GM21390 (cell line): ENCODE measurements at regions not wholly inside any gene's neighbourhood (a gene's known extent, or its start where the extent isn't known, plus 50 kb on each side); places are given as distances from the start of the nearest gene placed in this dataset.
"Not testable (repeated sequence)": the region's sequence is repeated elsewhere in the genome, so short reads cannot be mapped to it uniquely, and the experiment has no call there.

Experiments
- ATAC-seq: cut with Tn5 transposase; IDR thresholded peaks from one replicate; pipeline ENCODE4 v1.9.1; 2021; ENCODE audit not compliant: unreplicated experiment

DNA sequence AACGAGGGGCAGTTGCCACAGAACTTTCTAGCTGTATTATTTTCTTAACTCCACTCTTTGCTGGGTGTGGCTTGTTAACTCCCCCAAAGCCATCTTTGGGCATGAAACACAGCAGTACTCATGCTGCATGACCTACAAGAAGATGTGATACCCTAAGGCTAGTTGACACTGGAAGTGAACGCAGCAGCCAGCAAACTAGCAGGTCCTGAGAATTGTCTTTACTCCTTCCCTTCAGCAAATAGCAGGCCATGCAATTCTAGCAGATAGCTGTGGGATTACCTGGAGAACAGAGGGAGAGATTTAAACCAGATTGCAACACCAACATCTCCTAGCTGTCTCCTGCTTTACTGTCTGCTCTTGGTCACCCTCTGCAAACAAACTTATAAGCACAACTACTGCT is 688.0 kb upstream of the ZWINT start:
- ATAC-seq, result no peak

DNA sequence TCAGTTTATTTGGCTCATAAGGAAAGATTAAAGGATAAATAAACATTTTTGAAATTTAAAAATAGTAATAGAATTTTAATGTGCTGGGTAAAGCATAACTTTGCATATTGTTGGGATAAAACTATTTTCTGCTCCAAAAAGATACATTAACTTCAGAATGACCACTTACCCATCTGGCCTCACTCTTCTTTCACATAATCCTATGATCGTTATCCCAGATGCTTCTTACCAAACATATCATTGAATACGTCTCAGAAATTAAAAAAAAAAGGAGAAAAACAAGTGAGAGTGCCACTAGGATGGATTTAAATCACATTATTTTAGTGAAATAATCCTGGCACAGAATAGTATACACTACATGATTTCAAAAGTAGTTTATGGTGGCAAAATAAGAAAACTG is 677.5 kb upstream of the ZWINT start:
- no peak for ATAC-seq

DNA sequence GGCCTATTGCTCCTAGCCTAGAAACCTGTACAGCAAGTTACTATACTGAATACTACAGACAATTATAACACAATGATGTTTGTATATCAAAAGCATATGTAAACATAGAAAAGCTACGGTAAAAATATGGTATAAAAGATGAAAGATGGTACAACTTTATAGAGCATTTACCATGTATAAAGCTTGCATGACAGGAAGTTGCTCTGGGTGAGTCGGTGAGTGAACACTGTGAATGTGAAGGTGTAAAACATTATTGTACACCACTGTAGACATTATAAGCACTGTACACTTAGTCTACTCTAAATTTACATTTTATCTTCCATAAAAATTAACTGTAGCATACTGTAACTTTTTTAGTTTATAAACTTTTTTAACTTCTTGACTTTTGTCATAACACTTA is 674.3 kb upstream of the ZWINT start:
- ATAC-seq, result no peak

DNA sequence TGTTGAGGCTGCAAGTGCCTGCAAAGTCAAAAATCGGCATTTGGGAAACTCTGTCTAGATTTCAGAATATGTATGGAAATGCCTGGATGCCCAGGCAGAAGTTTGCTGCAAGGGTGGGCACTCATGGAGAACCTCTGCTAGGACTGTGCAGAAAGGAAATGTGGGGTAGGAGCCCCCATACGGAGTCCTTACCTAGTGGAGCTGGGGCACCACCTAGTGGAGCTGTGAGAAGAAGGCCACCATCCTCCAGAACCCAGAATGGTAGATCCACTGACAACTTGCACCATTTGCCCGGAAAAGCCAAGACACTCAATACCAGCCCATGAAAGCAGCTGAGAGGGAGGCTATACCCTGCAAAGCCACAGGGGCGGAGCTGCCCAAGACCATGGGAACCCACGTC is 671.2 kb upstream of the ZWINT start:
- not testable (repeated sequence) for ATAC-seq

DNA sequence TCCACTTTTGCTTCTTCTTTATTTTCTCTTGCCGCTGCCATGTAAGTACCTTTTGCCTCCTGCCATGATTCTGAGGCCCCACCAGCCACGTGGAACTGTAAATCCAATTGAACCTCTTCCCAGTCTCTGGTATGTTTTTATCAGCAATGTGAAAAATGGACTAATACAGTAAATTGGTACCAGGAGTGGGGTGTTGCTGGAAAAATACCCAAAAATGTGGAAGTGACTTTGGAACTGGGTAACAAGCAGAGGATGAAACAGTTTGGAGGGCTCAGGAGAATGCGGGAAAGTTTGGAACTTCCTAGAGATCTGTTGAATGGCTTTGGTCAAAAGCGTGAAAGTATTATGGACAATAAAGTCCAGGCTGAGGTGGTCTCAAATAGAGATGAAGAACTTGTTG is 670.3 kb upstream of the ZWINT start:
- no peak for ATAC-seq

DNA sequence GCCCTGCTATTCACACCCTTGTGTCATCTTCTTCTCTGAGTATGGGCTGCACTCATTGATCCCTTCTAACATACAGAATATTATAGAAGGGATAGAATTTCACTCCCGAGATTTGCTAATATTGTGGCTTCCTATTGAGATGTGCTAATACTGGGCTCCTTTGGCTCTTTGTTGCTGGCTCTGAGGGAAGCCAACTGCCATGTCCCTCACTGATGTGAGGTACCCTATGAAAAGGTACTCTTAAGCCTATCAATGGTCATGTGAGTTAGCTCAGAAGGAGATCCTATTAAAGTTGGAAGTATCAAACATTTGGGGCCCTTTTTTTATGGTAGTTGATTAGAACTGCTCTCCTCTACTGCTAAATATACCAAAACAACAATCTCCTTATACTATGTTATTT is 665.2 kb upstream of the ZWINT start:
- ATAC-seq, result no peak

DNA sequence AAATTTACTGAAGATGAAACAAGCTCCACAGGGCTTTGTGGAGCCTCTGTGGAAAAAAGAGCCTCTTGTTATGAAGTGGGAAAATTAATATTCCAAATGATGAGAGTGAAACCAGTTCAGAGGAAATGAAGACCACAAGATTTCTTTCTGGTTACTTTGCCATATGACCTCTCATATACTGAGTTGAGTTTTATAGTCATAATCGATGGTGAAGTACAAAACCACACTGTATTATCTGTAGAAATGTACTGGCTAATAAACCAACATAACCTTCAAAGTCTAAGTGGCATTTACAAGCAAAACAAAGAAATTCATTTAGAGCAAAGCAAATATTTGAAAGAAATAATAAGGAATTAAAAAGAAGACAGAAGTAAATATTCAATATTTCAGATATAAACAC is 662.6 kb upstream of the ZWINT start:
- ATAC-seq, result no peak

DNA sequence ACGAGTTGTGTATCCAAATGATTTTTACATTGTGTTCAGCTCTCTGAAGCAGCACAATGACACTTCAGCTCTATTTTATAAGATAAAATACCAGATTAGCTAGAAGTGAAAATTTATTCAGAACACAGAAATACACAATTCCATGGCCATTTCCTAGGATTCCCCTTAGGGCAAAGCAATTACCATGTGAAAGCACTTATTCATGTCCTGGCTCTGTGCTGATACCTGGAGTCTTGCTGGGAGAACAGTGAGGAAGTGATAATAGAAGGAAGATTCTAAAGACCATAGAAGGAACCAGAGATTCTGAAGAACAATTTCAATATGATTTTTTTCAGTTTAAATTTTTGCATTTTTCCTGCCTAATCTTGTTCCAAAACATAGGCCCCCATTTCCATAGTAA is 657.4 kb upstream of the ZWINT start:
- ATAC-seq, result no peak

DNA sequence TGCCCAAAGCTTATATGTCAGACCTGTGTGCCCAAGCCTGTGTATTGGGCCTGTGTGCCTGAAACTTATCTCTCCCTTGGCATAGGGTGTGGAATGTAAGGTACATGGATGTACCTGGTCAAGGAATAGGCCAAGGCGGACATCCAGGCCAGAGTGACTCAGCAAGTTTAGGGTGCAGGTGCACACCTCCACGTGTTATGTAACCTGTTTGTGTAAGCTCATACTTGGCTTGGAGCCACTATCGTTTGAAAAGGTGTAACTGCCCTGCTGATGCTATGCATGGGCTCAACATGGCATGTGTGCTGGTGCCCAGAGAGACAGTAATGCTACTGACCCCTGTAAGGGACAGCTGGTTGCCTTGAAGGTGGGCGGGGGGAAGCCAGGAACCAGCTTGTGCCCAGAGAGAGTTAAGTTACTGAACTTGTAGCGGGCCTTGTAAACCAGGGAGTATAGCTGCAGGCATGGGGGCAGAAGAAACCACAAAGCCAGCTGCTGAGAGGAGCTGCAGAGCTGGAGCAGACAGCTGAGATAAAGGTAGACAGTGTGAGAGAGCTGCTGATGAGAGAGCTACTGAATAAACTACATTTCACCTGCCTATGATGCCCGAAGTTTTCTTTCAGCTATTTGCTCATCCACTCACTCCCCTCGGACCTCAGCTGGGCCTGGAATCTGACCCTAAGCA is 656.4 kb upstream of the ZWINT start:
- no peak for ATAC-seq

DNA sequence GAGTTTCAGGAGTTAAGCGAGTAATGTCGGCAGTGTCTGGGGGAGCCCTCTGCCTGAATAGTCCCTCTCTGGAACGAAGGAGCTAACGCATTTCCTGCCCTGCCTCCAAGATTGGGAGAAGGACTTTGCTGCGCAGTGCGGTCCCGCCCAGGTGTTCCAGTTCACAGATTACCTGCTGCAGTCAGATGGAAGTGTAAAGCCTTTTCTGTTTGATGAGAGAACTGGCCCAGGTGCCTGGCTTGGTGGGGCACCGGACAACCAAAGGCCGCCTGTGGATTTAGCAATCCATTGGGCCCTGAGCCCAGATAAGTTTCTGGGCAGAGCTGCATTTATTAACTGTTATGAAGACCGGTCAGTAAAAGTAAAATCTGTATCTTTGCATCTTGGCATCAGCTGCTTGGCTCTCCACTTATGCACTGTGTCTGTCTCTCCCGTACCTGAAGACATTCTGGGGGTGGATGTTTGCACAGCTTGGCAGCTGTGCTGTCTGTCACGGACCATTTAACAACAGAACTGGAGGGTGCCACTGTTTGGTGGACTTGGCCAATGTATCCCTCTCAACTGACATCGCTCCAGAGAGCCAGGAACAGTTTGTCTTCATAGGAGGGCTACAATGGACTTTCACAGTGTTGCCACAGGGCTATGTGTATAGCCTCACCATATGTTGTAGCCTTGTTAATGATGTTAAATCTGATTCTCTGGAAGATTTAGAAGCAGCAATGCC is 654.7 kb upstream of the ZWINT start:
- ATAC-seq, result no peak

DNA sequence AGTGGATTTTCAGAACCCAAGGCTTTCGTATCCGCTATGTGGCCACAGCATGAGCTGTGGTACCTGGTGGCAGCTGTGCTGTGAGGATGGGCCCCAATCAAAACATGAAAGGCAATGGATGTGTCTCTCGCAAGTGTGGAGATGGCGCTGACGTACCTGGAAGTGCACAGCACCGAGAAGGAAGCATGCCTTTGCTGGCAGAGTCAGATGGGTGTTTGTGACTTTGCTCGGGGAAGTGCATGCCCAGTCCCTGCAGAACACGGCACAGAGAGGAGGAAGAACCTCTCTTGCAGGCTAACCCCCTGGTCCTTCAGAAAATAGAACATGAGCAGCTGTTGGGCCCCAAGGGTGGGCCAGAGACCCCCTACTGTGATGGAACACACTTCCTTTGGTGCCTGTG is 654.1 kb upstream of the ZWINT start:
- ATAC-seq, result no peak

DNA sequence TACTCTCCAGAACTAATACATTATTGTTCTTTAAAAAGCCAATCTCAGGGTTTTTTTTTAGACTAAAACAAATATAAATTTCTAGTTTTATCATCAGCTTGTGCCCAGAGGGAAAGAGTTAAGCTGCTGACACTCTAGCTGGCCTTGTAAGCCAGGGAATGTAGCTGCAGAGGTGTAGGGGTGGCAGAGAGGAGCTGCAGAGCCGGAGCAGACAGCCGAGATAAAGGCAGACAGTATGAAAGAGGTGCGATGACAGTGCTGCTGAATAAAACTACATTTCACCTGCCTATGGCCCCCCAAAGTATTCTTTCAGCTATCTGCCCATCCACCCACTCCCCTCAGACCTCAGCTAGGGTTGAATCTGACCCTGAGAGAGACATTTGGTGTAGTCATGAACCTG is 653.7 kb upstream of the ZWINT start:
- no peak for ATAC-seq

DNA sequence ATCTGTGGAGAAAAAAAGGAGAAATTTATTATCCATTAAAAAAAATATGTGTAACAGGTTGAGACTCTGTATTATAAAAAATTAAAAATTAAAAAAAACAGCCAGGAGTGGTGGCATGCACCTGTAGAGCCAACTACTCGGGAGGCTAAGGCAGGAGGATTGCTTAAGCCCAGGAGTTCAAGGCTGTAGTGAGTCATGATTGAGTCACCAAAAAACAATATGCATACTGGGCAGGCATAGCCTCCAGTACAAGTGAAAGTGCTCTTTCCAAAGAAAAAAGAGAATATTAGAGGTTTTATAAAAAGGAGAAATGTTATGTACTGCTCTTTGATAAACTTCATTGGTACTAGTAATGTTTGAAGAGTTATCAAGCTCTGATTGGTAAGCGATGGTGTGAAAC is 647.1 kb upstream of the ZWINT start:
- ATAC-seq, result no peak

DNA sequence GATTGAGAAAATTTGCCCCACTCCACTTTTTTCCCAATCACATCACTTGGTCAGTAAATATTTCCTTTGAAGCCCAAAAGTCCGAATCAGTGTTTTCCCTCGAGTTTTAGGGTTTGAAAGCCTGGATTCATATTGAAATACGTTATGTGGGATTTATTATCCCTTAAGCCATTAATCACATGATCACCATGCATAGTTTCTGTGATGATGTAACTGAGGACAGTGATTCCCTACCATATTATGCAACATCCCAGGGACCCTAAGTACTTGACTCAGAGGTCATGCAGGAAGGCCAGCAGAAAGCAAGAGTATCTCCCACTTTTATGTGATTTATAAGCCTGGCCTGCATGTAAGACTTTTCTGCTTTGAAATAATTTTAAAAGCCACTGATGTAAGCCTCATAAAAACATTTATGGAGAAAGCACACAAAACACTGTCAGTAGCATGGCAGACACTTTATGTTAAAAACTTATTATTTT is 630.6 kb upstream of the ZWINT start:
- no peak for ATAC-seq

DNA sequence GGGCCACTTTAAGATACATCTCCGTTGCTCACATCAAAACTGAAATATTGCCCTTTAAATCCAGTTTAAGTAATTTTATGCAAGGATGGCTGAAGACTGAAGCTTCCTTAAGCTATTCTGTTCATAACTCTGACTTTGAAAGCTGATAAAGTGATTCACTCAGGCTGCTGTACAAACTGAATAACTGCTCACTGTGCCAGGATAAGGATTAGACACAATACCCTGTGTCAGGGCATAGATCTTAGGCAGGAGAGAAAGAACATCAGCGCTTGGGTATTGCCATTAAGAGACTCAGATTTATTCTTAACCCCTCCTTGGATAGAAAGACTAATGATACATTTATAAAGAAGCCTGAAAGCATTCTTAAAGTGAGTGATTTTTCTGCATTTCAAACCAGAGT is 614.5 kb upstream of the ZWINT start:
- ATAC-seq, result no peak

DNA sequence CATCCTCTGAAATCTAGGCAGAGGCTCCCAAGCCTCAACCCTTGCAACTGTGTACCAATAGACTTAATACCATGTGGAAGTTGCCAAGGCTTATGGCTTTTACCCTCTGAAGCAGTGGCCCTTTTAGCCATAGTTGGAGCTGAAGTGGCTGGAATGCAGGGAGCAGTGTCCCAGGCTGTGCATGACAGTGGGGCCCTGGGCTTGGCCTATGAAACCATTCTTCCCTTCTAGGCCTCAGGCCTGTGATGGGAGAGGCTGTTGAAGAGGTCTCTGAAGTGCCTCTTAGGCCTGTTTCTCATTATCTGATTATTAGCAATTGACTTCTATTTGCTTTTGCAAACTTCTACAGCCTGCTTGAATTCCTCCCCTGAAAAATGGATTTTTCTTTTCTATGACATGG is 612.7 kb upstream of the ZWINT start:
- no peak for ATAC-seq

DNA sequence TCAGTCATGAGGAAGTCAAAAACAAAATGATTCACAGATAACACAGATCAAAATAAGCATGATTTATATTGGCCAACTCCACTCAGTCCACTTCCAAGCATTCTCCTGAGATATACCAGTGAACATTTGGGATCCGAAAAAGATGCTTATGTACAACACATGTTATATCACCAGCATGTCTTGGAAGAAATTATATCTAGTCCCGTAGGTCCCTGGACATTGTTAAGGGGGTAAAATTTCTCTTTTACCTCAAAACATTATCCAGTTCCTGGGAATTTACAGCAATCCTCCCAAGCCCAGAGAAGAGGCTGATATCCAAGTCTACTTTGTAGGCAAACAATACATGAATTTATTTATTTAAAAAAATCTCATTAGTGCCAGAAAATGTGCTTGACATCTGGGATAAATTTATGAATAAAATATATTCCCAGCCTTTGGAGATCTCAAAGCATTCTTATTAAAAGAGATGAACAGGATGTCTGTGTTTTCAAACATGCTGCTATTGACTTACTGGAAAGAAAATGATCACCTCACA is 582.2 kb upstream of the ZWINT start:
- ATAC-seq, result no peak

DNA sequence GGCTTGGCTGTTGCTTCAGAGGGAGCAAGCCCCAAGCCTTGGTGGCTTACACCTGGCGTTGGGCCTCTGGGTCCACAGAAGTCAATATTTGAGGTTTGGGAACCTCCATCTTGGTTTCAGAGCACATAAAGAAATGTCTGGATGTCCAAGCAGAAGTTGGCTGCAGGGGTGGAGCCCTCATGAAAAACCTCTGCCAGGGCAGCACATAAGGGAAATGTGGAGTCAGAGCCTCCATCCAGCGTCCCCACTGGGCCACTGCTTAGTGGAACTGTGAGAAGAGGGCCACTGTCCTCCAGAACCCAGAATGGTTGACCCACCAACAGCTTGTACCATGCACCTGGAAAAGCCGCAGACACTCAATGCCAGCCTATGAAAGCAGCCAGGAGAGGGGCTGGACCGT is 573.5 kb upstream of the ZWINT start:
- ATAC-seq, result no peak

DNA sequence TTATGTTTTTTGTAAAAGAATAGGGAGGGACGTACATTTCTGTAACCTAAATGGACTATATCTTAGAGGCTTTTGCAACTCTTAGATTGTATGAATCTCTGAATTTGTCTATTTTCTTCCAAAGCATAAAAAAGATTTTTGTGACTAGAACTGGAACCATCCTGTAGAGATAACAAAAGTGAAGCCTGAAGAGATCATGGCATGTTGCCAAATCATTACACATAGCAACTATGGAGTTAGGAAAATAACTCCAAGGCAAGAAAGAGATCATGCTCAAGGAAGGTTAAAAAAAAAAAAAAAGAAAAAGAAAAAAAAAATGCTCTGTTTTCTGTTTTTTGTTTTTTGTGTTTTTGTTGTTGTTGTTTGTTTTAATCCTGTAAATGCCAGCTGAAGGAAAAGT is 567.7 kb upstream of the ZWINT start:
- no peak for ATAC-seq

DNA sequence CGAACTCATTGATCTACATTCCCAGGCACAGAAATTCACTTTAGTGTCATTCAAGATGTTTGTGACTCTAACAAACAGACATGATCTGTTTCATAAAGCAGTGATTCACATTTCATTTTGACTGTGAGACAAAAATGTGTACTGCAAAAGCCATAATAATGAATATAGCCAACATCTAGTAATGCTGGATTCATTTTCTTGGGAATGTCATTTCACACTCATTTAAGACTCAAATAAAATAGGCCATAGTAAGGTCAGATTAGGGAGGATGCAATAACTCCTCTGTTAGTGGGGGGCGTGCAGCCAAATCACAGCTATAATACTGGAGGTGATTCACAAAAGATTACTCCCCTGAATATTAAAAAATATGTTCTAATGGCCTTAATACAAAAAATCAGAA is 566.6 kb upstream of the ZWINT start:
- no peak for ATAC-seq

DNA sequence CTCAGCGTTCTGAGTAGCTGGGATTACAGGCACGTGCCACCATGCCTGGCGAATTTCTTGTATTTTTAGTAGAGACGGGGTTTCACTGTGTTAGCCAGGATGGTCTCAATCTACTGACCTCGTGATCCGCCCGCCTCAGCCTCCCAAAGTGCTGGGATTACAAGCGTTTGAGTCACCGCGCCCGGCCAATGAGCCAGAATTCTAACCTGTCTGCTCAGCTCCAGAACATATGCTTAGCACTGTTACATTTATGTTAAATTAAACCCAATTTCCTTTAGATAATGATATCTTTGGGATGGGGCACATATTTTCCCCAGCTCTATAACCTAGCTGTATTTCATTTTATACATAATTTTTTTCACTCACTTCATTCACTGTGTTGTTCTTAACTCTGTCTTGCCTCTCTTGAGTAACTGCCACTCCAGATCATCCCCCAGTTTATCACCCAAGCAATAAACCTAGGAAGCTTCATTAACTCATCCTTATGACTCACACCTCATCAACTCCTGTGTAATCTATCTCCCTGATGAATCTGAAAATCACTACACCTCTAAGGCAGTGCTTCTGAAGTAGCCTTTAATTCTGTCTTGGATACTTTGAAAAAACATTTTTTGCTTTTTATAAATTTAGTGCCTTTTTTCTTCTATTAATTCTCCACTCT is 559.7 kb upstream of the ZWINT start:
- ATAC-seq, result no peak

DNA sequence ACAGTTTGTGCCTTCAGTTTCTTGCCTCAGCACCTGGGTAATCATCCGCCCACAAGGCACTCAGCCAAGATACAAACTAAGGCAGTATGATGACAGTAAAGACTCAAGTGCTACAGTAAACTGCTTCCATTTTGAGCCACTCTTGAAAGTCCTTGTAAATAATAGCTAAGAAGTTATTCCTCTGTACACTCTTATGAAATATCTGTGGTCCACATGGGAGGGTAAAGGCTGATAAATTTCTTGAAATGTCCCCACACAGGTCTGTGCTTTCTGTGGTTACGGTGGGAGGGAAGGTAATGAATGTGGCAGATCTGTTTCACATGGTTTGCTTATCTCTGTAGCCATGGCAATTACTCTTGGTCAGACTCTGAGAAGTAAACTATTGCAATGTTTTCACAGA is 551.0 kb upstream of the ZWINT start:
- no peak for ATAC-seq
